ENCODE measurements at regions not wholly inside any gene's neighbourhood (a gene's known extent, or its start where the extent isn't known, plus 50 kb on each side); places are given as distances from the start of the nearest gene placed in this dataset.

GRCh38 chr1:75992312-75992711 lies 60.1 kb upstream of the ASB17 start:
- intact Hi-C loops (cut with micrococcal nuclease; ENCODE audit: unreplicated experiment): loop anchor here (5.0 to 10.0 kb wide), 2 partner anchors 132 to 1135 kb away; no protein-coding TSS in a partner anchor
- no peak for TF ChIP-seq EZH2 (IDR thresholded peaks at IDR 0.05; ENCODE audit: borderline replicate concordance, low read depth, low read length, poor library complexity, severe bottlenecking)
- TF ChIP-seq, protein P1, sequence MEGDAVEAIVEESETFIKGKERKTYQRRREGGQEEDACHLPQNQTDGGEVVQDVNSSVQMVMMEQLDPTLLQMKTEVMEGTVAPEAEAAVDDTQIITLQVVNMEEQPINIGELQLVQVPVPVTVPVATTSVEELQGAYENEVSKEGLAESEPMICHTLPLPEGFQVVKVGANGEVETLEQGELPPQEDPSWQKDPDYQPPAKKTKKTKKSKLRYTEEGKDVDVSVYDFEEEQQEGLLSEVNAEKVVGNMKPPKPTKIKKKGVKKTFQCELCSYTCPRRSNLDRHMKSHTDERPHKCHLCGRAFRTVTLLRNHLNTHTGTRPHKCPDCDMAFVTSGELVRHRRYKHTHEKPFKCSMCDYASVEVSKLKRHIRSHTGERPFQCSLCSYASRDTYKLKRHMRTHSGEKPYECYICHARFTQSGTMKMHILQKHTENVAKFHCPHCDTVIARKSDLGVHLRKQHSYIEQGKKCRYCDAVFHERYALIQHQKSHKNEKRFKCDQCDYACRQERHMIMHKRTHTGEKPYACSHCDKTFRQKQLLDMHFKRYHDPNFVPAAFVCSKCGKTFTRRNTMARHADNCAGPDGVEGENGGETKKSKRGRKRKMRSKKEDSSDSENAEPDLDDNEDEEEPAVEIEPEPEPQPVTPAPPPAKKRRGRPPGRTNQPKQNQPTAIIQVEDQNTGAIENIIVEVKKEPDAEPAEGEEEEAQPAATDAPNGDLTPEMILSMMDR (conservative IDR thresholded peaks at IDR 0.05; ENCODE audit: low read depth, low read length): no peak
- Histone ChIP-seq H3K9me3 (ENCODE audit: low read depth, low read length, poor library complexity, severe bottlenecking) (no peaks in the 10 kb centered on the region), H3K27me3 (replicated peaks; ENCODE audit: insufficient read depth, low read depth, low read length, poor library complexity) (peaks cover 34% of the 10 kb centered on the region), H3K4me3 (ENCODE audit: low read depth, low read length, poor library complexity, severe bottlenecking) (no peak overlapping the region), H3K27ac (ENCODE audit: low read depth, low read length, poor library complexity, severe bottlenecking) (no peak overlapping the region), H3K4me1 (ENCODE audit: insufficient read depth, low read length, poor library complexity, severe bottlenecking) (no peaks in the 10 kb centered on the region), H3K36me3 (ENCODE audit: insufficient read depth, low read length, poor library complexity, severe bottlenecking) (no peaks in the 10 kb centered on the region)
- no peak for DNase-seq (ENCODE audit: low spot score)
- BruUV-seq (replicated peaks): no TSS peak
- POLR2A ChIA-PET (ENCODE audit: low non-redundant PET): no interaction called here
- CTCF ChIA-PET: no interaction called here

DNA sequence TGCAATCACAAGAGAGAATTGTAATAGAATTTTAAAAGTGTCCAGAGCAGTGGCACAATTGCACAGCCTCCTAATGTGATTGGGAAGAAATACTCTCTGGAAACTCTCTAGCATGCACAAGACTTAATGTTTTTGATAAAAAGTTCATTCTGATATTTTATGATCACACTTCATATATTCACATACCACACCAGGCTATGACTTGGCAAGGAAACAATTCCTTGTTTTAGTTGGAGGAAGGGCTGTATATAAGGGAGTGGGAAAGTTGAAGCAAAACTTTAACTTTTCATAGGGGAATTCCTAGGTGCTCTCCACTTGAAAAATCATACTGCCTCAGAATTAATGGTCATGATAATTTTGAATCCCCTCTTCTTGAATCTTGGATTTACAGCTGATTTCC lies 61.5 kb upstream of the ASB17 start:
- no peak overlapping the region for H3K27ac ChIP-seq (ENCODE audit: low read depth, low read length, poor library complexity, severe bottlenecking)
- intact Hi-C loops (cut with micrococcal nuclease; ENCODE audit: unreplicated experiment): loop anchor here (5.0 to 10.0 kb wide), 2 partner anchors 131 to 1134 kb away; no protein-coding TSS in a partner anchor
- no TSS peak for BruUV-seq (replicated peaks)
- DNase-seq (ENCODE audit: low spot score): no peak
- CTCF ChIA-PET: no interaction called here
- peaks cover 22% of the 10 kb centered on the region for H3K27me3 ChIP-seq (replicated peaks; ENCODE audit: insufficient read depth, low read depth, low read length, poor library complexity)
- no peaks in the 10 kb centered on the region for H3K36me3 ChIP-seq (ENCODE audit: insufficient read depth, low read length, poor library complexity, severe bottlenecking)
- no peaks in the 10 kb centered on the region for H3K4me1 ChIP-seq (ENCODE audit: insufficient read depth, low read length, poor library complexity, severe bottlenecking)
- H3K9me3 ChIP-seq (ENCODE audit: low read depth, low read length, poor library complexity, severe bottlenecking): no peaks in the 10 kb centered on the region
- H3K4me3 ChIP-seq (ENCODE audit: low read depth, low read length, poor library complexity, severe bottlenecking): no peak overlapping the region
- no peak for TF ChIP-seq EZH2 (IDR thresholded peaks at IDR 0.05; ENCODE audit: borderline replicate concordance, low read depth, low read length, poor library complexity, severe bottlenecking)
- TF ChIP-seq, protein P1 (conservative IDR thresholded peaks at IDR 0.05; ENCODE audit: low read depth, low read length): no peak
- POLR2A ChIA-PET (ENCODE audit: low non-redundant PET): no interaction called here

GRCh38 chr1:75996196-75996595 lies 64.0 kb upstream of the ASB17 start:
- DNase-seq (ENCODE audit: low spot score): no peak
- intact Hi-C loops (cut with micrococcal nuclease; ENCODE audit: unreplicated experiment): loop anchor here (10.0 kb wide), 1 partner anchor 129 kb away; no protein-coding TSS in a partner anchor
- POLR2A ChIA-PET (ENCODE audit: low non-redundant PET): interaction anchor here (0.6 kb wide), 1 partner anchor 117 kb away, joined by 4 read pairs; no protein-coding TSS in a partner anchor

More at GRCh38 chr1:75996196-75996595, 64.0 kb upstream of the ASB17 start:
- no peaks in the 10 kb centered on the region for H3K4me1 ChIP-seq (ENCODE audit: insufficient read depth, low read length, poor library complexity, severe bottlenecking)
- no peak overlapping the region for H3K27ac ChIP-seq (ENCODE audit: low read depth, low read length, poor library complexity, severe bottlenecking)
- H3K27me3 ChIP-seq (replicated peaks; ENCODE audit: insufficient read depth, low read depth, low read length, poor library complexity): no peaks in the 10 kb centered on the region
- H3K36me3 ChIP-seq (ENCODE audit: insufficient read depth, low read length, poor library complexity, severe bottlenecking): no peaks in the 10 kb centered on the region
- no TSS peak for BruUV-seq (replicated peaks)
- TF ChIP-seq, protein P1 (conservative IDR thresholded peaks at IDR 0.05; ENCODE audit: low read depth, low read length): no peak
- no peak for TF ChIP-seq EZH2 (IDR thresholded peaks at IDR 0.05; ENCODE audit: borderline replicate concordance, low read depth, low read length, poor library complexity, severe bottlenecking)
- CTCF ChIA-PET: no interaction called here
- no peaks in the 10 kb centered on the region for H3K9me3 ChIP-seq (ENCODE audit: low read depth, low read length, poor library complexity, severe bottlenecking)
- no peak overlapping the region for H3K4me3 ChIP-seq (ENCODE audit: low read depth, low read length, poor library complexity, severe bottlenecking)
